ENCODE measurements at regions not wholly inside any gene's neighbourhood (a gene's known extent, or its start where the extent isn't known, plus 50 kb on each side); places are given as distances from the start of the nearest gene placed in this dataset.

- no peak for TF ChIP-seq CTCF (conservative IDR thresholded peaks at IDR 0.05)
- no peak for TF ChIP-seq EZH2 (IDR thresholded peaks at IDR 0.05; ENCODE audit: low read depth)
Observed at GRCh38 chr2:189959450-189959849, 103.1 kb downstream of the MSTN start.

Data from PC-9 (cell line).